ENCODE measurements at regions not wholly inside any gene's neighbourhood (a gene's known extent, or its start where the extent isn't known, plus 50 kb on each side); places are given as distances from the start of the nearest gene placed in this dataset.

DNA sequence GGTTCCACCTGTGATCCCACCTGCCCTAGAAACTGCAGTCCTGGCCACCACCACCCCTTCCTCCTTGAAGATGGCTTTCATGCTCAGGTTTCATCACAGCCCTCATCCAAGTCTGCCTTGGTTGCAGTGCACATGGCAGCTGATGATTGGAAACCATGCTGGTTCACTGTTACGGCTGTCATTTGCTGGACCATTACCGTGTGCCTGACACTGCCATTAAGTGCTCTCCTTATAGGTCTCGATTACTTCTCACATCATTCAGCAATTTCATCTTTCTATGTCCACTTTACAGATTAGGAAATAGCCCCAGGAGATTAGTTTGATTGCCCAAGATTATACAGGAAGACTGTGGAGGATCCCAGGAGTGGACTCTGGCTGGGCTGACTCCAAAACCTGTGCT is 123.9 kb downstream of the ICE1 start:
- intact Hi-C loops (cut with DNase I; ENCODE audit: low total_unique reads), result no loop called here
- no peak for TF ChIP-seq POLR2A (IDR thresholded peaks at IDR 0.05)
- Histone ChIP-seq H3K9me3 (no peaks in the 10 kb centered on the region), H3K4me3 (no peak overlapping the region), H3K27ac (no peak overlapping the region), H3K4me1 (no peaks in the 10 kb centered on the region), H3K36me3 (no peaks in the 10 kb centered on the region), H3K27me3 (no peaks in the 10 kb centered on the region)
- DNase-seq (ENCODE audit: low spot score in 2 of 2), result no peak

DNA sequence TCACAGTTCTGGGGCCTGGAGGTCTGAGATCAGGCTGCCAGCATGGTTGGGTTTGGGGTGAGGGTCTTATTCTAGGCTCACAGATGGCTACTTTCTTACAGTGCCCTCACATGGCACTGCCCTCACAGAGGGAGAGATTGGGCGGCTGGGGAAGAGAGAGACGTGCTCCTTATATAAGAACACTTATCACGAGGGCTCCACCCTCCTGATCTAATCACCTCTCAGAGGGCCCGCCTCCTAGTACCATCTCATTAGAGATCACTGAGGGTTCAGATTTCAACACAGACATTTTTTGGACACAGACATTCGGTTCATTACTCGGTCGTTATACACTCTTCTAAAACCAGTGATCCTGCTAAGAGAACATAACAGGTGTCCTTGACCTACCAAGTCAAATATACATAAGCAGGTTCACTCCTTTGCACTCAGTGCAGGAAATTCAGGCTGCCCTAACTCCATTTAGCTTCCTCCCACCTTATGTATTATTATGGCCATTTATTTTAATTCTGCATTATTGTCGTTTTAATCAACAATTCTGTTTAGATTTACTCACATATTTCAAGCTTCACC is 121.7 kb downstream of the ICE1 start:
- no peak overlapping the region for H3K27ac ChIP-seq
- DNase-seq (ENCODE audit: low spot score in 2 of 2), result no peak
- H3K9me3 ChIP-seq, result no peaks in the 10 kb centered on the region
- no peaks in the 10 kb centered on the region for H3K36me3 ChIP-seq
- H3K4me3 ChIP-seq, result no peak overlapping the region
- no peak for TF ChIP-seq POLR2A (IDR thresholded peaks at IDR 0.05)
- TF ChIP-seq, protein P1, sequence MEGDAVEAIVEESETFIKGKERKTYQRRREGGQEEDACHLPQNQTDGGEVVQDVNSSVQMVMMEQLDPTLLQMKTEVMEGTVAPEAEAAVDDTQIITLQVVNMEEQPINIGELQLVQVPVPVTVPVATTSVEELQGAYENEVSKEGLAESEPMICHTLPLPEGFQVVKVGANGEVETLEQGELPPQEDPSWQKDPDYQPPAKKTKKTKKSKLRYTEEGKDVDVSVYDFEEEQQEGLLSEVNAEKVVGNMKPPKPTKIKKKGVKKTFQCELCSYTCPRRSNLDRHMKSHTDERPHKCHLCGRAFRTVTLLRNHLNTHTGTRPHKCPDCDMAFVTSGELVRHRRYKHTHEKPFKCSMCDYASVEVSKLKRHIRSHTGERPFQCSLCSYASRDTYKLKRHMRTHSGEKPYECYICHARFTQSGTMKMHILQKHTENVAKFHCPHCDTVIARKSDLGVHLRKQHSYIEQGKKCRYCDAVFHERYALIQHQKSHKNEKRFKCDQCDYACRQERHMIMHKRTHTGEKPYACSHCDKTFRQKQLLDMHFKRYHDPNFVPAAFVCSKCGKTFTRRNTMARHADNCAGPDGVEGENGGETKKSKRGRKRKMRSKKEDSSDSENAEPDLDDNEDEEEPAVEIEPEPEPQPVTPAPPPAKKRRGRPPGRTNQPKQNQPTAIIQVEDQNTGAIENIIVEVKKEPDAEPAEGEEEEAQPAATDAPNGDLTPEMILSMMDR (IDR thresholded peaks at IDR 0.05), result no peak
- no peak for TF ChIP-seq POLR2AphosphoS5 (IDR thresholded peaks at IDR 0.05)
- no peaks in the 10 kb centered on the region for H3K27me3 ChIP-seq
- intact Hi-C loops (cut with DNase I; ENCODE audit: low total_unique reads), result no loop called here
- no peaks in the 10 kb centered on the region for H3K4me1 ChIP-seq

DNA sequence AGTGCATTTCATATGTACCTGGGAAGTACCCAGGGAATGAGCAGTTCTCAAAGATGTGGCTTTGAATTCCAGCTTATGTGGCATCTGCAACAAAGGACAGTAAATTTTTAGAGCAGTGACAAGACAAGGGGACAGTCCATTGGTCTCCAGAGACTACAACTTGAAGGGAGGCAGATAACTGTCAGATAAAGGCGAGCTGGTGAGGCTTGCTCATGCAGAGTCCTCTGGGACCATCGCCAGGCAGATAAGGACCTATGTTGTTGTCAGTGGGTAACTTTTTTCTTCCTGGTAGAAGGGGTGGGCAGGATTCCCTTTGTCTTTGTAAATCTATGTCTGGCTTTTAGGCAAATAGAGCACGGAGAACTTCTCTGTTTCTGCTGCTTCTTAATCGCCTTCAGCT is 120.2 kb downstream of the ICE1 start:
- no peak overlapping the region for H3K4me3 ChIP-seq
- H3K27ac ChIP-seq, result no peak overlapping the region
- H3K4me1 ChIP-seq, result no peaks in the 10 kb centered on the region
- H3K27me3 ChIP-seq, result no peaks in the 10 kb centered on the region
- no peaks in the 10 kb centered on the region for H3K36me3 ChIP-seq
- DNase-seq (ENCODE audit: low spot score in 2 of 2), result no peak
- H3K9me3 ChIP-seq, result no peaks in the 10 kb centered on the region
- TF ChIP-seq, protein P1 (IDR thresholded peaks at IDR 0.05), result no peak
- TF ChIP-seq POLR2A (IDR thresholded peaks at IDR 0.05), result no peak
- TF ChIP-seq POLR2AphosphoS5 (IDR thresholded peaks at IDR 0.05), result no peak
- intact Hi-C loops (cut with DNase I; ENCODE audit: low total_unique reads), result no loop called here

DNA sequence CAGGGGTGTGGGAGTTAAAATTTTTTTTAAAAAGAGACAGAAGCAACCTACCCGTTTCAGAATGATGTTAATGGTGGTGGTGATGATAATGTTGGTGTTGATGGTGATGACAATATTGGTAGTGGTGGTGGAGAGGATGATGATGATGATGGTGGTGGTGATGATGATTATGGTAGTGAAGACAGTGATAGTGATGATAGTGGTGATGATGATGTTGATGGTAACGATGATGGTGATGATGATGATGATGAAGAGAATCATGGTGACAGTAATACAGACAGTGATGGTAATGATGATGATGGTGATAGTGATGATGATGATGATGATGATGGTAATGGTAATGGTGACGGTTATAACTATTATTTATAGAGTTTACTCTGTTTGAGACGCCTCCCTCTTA is 117.6 kb downstream of the ICE1 start:
- intact Hi-C loops (cut with DNase I; ENCODE audit: low total_unique reads), result no loop called here
- Histone ChIP-seq H3K9me3 (no peaks in the 10 kb centered on the region), H3K27me3 (peaks cover 0 to 5% of the 10 kb centered on the region in 2 donors)

More for the DNA sequence above, 117.6 kb downstream of the ICE1 start:
- Histone ChIP-seq H3K27ac (no peak overlapping the region), H3K4me3 (no peak overlapping the region), H3K36me3 (no peaks in the 10 kb centered on the region), H3K4me1 (no peaks in the 10 kb centered on the region)
- DNase-seq (ENCODE audit: low spot score in 2 of 2), result no peak
- TF ChIP-seq POLR2AphosphoS5 (IDR thresholded peaks at IDR 0.05) (no peak), POLR2A (IDR thresholded peaks at IDR 0.05) (no peak)
- TF ChIP-seq, protein P1 (IDR thresholded peaks at IDR 0.05), result no peak

All from breast epithelium (tissue), 4 donors.